HFF-Myc (cell line): ENCODE measurements at regions not wholly inside any gene's neighbourhood (a gene's known extent, or its start where the extent isn't known, plus 50 kb on each side); places are given as distances from the start of the nearest gene placed in this dataset.
A peak's percentile ranks its signal among the peaks of the same experiment; 100 is the strongest.

Experiments used
- DNase-seq: peaks from one replicate; pipeline ENCODE4 v3.0.0-alpha.2; 2011; ENCODE audit warnings: low read depth; ENCODE audit errors: extremely low read depth
- H3K4me3 ChIP-seq: replicated peaks from 2 replicates; pipeline ENCODE4 v1.5.1; 2011; ENCODE audit warnings: low read depth, mild to moderate bottlenecking, control low read depth, low read length
- TF ChIP-seq, protein P1 (sequence below): IDR thresholded peaks from 2 replicates; pipeline ENCODE4 v1.5.1; 2012; ENCODE audit warnings: mild to moderate bottlenecking, low read depth, low read length, control low read depth; ENCODE audit errors: missing control alignments

GRCh38 chr5:162209005-162209605 is 141.5 kb downstream of the GABRG2 start:
- TF ChIP-seq, protein P1, sequence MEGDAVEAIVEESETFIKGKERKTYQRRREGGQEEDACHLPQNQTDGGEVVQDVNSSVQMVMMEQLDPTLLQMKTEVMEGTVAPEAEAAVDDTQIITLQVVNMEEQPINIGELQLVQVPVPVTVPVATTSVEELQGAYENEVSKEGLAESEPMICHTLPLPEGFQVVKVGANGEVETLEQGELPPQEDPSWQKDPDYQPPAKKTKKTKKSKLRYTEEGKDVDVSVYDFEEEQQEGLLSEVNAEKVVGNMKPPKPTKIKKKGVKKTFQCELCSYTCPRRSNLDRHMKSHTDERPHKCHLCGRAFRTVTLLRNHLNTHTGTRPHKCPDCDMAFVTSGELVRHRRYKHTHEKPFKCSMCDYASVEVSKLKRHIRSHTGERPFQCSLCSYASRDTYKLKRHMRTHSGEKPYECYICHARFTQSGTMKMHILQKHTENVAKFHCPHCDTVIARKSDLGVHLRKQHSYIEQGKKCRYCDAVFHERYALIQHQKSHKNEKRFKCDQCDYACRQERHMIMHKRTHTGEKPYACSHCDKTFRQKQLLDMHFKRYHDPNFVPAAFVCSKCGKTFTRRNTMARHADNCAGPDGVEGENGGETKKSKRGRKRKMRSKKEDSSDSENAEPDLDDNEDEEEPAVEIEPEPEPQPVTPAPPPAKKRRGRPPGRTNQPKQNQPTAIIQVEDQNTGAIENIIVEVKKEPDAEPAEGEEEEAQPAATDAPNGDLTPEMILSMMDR = peak; percentile 4
- no peak for DNase-seq
- H3K4me3 ChIP-seq = no peak overlapping the region

GRCh38 chr5:162214551-162214950 is 147.0 kb downstream of the GABRG2 start:
- no peak overlapping the region for H3K4me3 ChIP-seq

GRCh38 chr5:162217037-162217436 is 149.5 kb downstream of the GABRG2 start:
- H3K4me3 ChIP-seq = no peak overlapping the region
- DNase-seq = no peak
- TF ChIP-seq, protein P1 = no peak

More at GRCh38 chr5:162214551-162214950, 147.0 kb downstream of the GABRG2 start:
- no peak for DNase-seq
- TF ChIP-seq, protein P1 = no peak

DNA sequence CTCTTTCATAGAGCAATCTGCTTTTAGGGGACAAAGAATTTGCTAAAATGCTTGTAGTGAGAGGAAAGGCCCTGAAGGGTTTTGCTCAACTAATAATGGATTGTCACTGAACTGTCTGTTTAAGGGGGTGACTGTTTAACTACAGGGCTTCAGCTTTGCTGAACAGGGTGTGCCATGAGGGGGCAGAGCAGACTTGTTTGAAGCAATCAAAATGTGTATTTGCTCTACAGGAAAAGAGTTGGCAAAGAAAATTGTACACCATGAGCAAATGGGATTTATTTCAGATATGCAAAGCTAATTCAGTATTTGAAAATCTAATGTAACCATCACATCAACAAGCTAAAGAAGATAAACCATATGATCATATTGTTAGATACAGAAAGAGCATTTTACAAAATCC is 154.3 kb downstream of the GABRG2 start:
- TF ChIP-seq, protein P1 = no peak
- no peak for DNase-seq
- no peak overlapping the region for H3K4me3 ChIP-seq

GRCh38 chr5:162227075-162227474 is 159.5 kb downstream of the GABRG2 start:
- H3K4me3 ChIP-seq = no peak overlapping the region
- DNase-seq = no peak
- TF ChIP-seq, protein P1 = no peak

DNA sequence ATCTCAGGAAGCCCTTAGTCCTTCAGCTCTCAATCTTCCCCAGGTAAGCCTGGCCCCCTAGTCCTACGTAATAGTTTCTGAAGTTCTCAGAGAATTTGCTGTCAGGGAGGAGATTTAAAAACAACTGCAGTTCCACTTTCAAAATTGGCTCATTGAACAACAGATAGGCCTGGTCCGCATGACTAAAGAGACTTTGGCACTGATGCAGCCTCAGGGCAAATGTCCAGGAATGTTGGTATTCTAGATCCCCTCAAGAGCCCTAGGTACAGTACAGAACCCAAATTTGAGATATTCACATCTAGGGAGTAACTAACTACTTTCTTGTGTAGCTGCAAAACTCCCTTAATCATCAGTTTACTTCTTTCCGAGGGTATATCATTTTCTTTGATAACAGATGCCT is 162.8 kb downstream of the GABRG2 start:
- DNase-seq = no peak
- TF ChIP-seq, protein P1 = no peak

DNA sequence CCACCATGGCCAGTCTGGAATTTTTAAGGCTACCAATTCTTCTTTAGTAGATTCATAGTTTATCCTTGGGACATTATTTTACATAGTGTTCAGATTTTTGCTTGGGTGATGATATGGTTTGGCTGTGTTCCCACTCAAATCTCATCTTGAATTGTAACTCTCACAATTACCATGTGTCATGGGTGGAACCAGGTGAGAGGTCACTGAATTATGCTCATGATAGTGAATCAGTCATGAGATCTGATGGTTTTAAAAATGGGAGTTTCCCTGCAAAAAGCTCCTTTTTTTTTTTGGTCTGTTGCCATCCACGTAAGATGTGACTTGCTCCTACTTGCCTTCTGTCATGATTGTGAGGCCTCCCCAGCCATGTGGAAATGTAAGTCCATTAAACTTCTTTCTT is 163.9 kb downstream of the GABRG2 start:
- no peak overlapping the region for H3K4me3 ChIP-seq
- DNase-seq = no peak
- TF ChIP-seq, protein P1 = no peak

More for the DNA sequence above, 162.8 kb downstream of the GABRG2 start:
- H3K4me3 ChIP-seq = no peak overlapping the region
